ENCODE measurements at regions not wholly inside any gene's neighbourhood (a gene's known extent, or its start where the extent isn't known, plus 50 kb on each side); places are given as distances from the start of the nearest gene placed in this dataset.

DNA sequence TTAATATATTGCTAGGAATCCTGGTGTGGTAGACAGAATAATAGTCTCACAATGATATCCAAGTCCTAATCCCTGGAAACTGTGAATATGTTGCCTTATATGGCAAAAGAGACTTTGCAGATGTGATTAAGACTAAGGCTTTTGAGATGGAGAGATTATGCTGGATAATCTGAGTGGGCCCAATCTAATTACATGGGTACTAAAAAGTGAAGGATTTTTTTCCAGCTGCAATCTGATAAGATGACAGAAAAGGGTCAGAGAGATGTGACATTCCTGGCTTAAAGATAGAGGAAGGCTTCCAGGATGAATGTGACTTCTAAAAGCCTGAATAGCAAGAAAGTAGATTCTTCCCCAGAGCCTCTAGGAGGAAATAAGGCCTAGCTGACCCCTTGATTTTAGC lies 80.7 kb upstream of the MPDZ start:
- DNase-seq (no peak), ATAC-seq (no peak)
- Mint-ChIP-seq H3K27me3 (ENCODE audit: low read depth) (no peaks in the 10 kb centered on the region), H3K36me3 (ENCODE audit: insufficient read depth) (no peaks in the 10 kb centered on the region), H3K4me3 (no peak overlapping the region), H3K4me1 (ENCODE audit: low read depth) (no peaks in the 10 kb centered on the region), H3K9me3 (peaks cover 3% of the 10 kb centered on the region)

DNA sequence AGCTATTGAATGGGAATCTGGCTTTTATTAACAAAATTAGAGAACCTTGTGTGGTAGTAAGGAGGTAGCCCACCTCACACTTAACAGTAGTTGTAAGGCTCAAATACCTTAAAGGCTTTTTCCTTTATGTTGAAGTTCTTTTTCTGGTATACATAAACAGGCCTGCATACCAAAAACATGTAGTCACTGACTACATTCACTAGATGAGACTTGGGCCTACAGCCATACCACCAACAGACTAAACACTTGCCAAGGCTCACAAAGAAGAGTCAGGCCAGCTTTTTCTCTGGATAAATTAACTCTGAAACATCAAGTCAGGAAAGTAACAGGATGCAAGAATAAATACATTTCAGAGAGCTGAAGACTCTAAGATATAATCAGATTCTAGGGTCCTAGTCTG lies 78.6 kb upstream of the MPDZ start:
- Mint-ChIP-seq H3K27me3 (ENCODE audit: low read depth) (no peaks in the 10 kb centered on the region), H3K36me3 (ENCODE audit: insufficient read depth) (no peaks in the 10 kb centered on the region), H3K4me1 (ENCODE audit: low read depth) (no peaks in the 10 kb centered on the region), H3K4me3 (no peak overlapping the region), H3K9me3 (peaks cover 6% of the 10 kb centered on the region)
- ATAC-seq = no peak
- DNase-seq = no peak

DNA sequence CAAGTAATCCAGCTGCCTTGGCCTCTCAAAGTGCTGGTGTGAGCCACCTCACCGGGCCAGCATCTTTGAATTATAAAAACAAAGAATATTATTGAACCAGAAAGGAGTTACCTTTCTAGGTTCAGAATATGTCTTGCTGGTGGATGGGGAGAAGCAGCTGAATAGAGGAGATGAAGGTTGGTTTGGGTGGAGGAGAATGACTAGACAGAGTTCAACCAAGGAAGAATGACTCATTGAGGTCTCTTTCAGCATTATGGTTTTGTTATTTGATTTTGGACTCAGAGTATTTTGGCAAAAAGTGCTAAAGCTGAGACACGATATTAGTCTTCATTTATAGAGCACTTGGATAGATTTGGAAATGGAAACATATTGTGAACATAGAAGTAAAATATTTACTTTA lies 75.2 kb upstream of the MPDZ start:
- Mint-ChIP-seq H3K4me3 (no peak overlapping the region), H3K4me1 (ENCODE audit: low read depth) (no peaks in the 10 kb centered on the region), H3K27me3 (ENCODE audit: low read depth) (no peaks in the 10 kb centered on the region), H3K36me3 (ENCODE audit: insufficient read depth) (no peaks in the 10 kb centered on the region), H3K9me3 (peaks cover 4% of the 10 kb centered on the region)
- ATAC-seq = no peak
- no peak for DNase-seq

DNA sequence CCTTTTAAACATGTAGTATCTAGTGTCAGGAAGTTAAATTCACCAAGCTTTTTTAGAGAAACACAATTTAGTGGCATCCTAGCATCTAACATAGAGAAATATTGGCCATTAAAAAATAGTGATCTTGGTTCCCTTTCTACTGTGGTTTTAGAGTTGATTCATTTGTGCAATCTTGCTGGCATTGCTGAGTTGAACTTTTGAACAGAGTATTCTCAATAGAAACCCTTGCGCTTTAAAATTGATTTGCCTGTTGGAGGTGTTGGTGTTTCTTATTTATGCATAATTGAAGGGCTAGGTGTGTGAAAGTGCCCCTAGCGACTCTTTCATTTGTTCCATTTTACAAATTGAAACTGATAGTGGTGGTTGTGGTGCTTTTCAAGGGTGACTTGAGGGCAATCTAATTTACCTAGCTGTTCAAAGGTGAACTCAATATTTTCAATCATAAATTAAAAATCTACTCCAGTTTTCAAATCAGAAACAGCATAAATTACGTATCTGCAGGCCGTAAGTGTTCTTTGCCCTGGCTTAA lies 73.0 kb upstream of the MPDZ start:
- Mint-ChIP-seq H3K36me3 (ENCODE audit: insufficient read depth) (no peaks in the 10 kb centered on the region), H3K4me1 (ENCODE audit: low read depth) (no peaks in the 10 kb centered on the region), H3K4me3 (no peak overlapping the region), H3K27me3 (ENCODE audit: low read depth) (no peaks in the 10 kb centered on the region), H3K9me3 (peaks cover 4% of the 10 kb centered on the region)
- no peak for DNase-seq
- ATAC-seq = no peak

DNA sequence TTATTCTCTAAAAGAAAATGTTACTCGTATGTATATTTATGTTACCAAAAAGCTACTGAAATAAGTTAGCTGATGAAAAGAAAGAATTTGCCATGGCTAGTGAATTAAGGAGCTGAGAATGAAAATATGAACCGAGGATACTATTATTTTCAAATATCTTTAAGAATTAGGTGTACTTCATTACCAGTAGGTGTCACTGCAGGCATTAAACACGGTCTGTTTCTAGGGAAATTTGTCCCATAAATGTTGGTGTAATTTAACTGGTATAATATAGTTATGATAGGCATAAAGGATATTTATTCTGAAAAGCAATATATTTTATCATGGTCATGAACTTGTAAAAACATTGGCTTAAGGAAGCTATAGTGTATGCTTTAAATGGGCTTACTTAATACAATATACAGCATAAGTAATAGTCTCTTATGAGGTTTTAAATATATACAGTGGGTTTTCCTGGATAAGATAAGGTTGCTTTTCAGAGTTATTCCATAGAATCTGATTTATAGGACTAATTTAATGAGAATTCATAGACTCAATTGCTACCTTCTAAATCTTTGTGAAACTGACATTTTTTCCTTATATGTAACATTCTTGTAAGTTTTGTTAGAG lies 72.4 kb upstream of the MPDZ start:
- ATAC-seq = no peak
- no peaks in the 10 kb centered on the region for H3K36me3 Mint-ChIP-seq (ENCODE audit: insufficient read depth)
- H3K4me3 Mint-ChIP-seq = no peak overlapping the region
- H3K27me3 Mint-ChIP-seq (ENCODE audit: low read depth) = no peaks in the 10 kb centered on the region
- no peak for DNase-seq
- no peaks in the 10 kb centered on the region for H3K4me1 Mint-ChIP-seq (ENCODE audit: low read depth)
- peaks cover 4% of the 10 kb centered on the region for H3K9me3 Mint-ChIP-seq

DNA sequence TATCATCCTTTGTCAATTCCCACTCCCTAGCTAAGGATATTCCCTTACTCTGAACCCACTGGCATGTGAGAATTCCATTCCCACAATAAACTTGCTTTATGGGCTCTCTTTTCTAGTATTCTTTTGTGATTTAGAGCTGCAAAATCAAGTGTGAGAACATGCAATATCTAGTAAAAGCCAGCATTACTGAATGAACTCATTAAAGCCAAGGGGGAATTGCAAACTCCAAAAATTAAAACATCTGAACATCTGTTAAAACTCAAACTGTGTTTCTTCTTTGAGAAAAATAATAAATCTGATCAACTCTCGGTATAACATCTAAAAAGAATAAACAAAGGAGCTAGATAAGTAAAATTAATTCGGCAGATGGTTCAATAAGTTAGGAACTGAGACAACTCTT lies 53.1 kb upstream of the MPDZ start:
- no peaks in the 10 kb centered on the region for H3K27me3 Mint-ChIP-seq (ENCODE audit: low read depth)
- no peak overlapping the region for H3K4me3 Mint-ChIP-seq
- no peaks in the 10 kb centered on the region for H3K4me1 Mint-ChIP-seq (ENCODE audit: low read depth)
- H3K9me3 Mint-ChIP-seq = peaks cover 4% of the 10 kb centered on the region
- DNase-seq (no peak), ATAC-seq (no peak)
- no peaks in the 10 kb centered on the region for H3K36me3 Mint-ChIP-seq (ENCODE audit: insufficient read depth)

DNA sequence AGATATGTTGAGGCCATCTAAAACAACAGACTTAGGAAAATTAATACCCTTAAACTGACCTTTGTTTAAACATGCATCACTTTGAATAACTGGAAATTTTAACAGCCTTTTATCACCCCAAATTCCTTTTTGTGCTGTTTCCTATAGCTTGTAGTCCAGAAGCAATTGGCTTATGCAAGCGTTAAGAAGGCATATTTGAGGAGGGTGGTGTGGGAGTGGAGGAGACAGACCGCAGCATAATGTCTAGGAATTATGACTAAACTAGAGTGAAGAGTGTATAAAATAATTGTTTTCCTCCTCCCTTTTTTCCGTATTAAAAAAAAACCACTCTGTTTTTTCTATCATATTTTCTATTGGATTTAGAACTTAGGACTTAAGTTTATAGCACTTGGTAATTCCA lies 51.8 kb upstream of the MPDZ start:
- no peaks in the 10 kb centered on the region for H3K27me3 Mint-ChIP-seq (ENCODE audit: low read depth)
- DNase-seq = no peak
- H3K36me3 Mint-ChIP-seq (ENCODE audit: insufficient read depth) = no peaks in the 10 kb centered on the region
- no peak overlapping the region for H3K4me3 Mint-ChIP-seq
- H3K9me3 Mint-ChIP-seq = peaks cover 4% of the 10 kb centered on the region
- no peak for ATAC-seq
- H3K4me1 Mint-ChIP-seq (ENCODE audit: low read depth) = no peaks in the 10 kb centered on the region

DNA sequence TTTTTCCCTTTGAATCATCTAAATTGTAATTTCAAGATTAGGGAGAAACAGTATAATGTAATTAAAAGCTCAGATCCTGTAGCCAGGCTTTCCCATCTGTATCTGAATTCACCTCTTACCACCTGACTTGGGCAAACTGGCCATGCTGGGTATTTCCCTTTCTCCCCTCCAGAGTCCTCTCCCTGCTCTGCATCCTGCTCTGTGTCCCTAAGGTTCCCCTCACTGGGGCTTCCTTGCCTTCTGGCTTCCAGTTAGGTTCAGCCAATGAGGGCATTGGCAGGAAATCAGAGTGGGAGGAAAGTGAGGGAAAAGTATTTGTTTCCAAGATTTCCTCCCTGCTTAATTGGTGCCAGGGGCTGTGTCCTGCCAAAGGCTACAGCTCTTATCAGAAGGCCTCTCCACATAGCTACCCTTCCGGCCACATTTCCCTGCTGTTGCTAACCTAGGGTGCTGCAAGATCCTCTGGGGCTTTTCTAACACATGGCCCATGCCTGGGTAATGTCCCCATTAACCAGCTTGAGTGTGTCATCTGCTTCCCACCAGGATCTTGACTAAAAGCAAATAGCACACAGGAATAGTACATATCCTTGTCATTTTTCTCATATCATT lies 51.0 kb upstream of the MPDZ start:
- H3K27me3 Mint-ChIP-seq (ENCODE audit: low read depth) = no peaks in the 10 kb centered on the region
- no peaks in the 10 kb centered on the region for H3K36me3 Mint-ChIP-seq (ENCODE audit: insufficient read depth)
- no peaks in the 10 kb centered on the region for H3K4me1 Mint-ChIP-seq (ENCODE audit: low read depth)
- DNase-seq = no peak
- H3K4me3 Mint-ChIP-seq = no peak overlapping the region
- ATAC-seq = no peak
- H3K9me3 Mint-ChIP-seq = peaks cover 4% of the 10 kb centered on the region

All from activated T-cell treated with anti-CD3 and anti-CD28 coated beads, Interleukin-2, amount 50 U/mL, for 4 hours (primary cell).